ENCODE measurements at regions not wholly inside any gene's neighbourhood (a gene's known extent, or its start where the extent isn't known, plus 50 kb on each side); places are given as distances from the start of the nearest gene placed in this dataset.
A peak's percentile ranks its signal among the peaks of the same experiment; 100 is the strongest.

- TF ChIP-seq CTCF (IDR thresholded peaks at IDR 0.05; ENCODE audit: low read depth, low read length) (peak; percentile 33), EZH2phosphoT487 (IDR thresholded peaks at IDR 0.05; ENCODE audit: low read depth) (no peak)
Observed at GRCh38 chr1:94329986-94330385, 88.2 kb upstream of the ABCD3 start.
